HG02763 (cell line): ENCODE measurements at regions not wholly inside any gene's neighbourhood (a gene's known extent, or its start where the extent isn't known, plus 50 kb on each side); places are given as distances from the start of the nearest gene placed in this dataset.

ENCODE experiments used
- ATAC-seq: cut with Tn5 transposase; IDR thresholded peaks from one replicate; pipeline ENCODE4 v1.9.1; 2021; ENCODE audit warnings: mild to moderate bottlenecking, moderate library complexity; ENCODE audit not compliant: unreplicated experiment

DNA sequence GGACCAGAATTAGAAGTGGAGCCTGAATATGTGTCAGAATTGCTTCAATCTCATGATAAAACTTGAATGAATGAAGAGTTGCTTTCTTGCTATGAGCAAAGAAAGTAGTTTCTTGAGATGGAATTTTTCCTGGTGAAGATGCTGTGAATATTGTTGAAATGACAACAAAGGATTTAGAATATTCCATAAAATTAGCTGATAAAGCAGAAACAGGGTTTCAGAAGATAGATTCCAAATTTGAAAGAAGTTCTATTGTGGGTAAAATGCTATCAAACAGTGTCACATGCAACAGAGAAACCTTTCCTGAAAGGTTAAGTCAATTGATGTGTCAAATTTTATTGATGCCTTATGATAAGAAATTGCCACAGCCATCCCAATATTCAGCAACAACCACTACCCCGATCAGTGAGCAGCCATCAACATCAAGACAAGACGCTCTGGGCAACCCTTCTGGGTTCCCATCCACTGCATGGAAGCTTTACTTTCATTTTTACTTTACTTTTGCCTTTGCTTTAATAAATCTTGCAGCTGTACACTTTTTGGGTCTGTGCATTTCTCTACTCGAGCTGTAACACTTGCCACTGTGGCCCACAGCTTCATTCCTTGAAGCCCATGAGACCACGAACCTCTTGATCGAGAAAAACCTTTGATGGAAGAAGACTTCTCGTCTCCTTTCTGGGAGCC, 104.0 kb upstream of the SSTR1 start:
- ATAC-seq: no peak

DNA sequence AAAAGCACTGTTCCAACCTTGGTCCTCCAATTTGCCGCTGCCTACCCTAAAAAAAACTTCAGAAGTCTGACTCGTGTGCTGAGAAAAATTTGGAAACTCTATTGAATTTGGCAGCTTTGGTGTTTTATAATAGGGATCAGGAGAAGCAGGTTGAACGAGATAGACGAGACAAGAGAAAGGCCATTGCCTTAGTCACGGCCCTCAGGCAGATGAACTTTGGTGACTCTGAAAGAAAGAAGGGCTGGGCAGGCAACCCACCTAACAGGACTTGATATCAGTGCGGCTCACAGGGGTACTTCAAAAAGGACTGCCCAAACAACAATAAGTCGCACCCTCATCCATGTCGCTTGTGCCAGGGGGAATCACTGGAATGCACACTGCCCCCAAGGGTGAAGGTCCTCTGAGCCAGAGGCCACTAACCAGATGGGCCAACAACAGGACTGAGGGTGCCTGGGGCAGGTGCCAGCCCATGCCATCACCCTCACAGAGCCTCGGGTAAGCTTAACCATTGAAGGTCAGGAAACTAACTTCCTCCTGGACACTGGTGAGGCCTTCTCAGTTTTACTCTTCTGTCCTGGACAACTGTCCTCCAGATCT, 102.5 kb upstream of the SSTR1 start:
- no peak for ATAC-seq

DNA sequence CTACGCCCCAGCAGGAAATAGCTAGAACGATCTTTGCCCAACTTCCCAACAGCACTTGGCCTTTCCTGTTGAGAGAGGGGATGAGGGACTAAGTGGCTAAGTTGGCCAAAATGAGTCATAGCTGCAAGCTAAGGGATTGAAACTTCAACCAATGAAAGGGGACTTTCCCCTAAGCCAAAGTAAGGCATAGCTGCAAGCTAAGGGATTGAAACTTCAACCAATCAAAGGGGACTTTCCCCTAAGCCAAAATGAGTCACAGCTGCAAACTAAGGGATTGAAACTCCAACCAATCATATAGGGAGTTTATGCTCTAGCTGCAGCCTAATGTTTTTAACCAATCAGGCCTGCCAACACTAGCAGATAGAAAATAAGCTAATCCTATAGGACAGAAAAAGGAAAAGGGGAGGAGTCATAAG, 100.5 kb upstream of the SSTR1 start:
- ATAC-seq: peak; percentile 68

DNA sequence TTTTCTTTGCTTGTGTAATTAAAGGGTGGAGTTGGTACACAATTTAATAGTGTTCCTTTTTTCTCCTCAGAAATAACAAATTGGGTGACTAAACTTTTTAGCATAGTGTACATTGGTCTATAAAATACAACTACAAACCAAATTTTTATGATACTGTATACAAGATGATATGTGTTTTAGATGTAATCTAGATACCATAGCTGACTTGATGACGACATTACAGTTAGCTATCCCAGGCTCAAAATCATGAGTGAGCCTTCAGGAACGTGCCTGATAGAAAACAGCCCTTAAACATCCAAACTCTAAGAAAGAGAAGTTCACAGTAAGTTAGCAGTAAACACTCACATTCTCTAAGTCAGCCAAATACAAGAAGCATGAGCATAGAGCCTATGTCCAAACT, 99.0 kb upstream of the SSTR1 start:
- ATAC-seq: no peak

GRCh38 chr14:38110258-38110657, 97.4 kb upstream of the SSTR1 start:
- ATAC-seq: no peak

DNA sequence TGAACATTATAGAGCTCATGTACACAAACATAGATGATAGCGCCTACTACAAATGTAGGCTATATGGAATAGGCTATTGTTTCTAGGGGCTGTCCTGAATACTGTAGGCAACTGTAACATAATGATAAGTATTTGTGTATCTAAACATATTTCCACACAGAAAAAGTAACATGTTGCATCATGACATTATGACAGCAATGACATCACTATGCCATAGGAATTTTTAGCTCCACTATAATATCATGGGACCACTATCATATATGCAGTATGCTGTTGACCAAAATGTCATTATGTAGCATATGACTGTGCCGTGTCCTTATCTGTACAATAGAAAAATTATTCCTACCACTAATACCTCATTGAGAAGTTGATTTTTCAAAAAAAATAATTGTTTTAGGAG, 96.7 kb upstream of the SSTR1 start:
- ATAC-seq: no peak

- no peak for ATAC-seq
Observed at GRCh38 chr14:38113546-38113945, 94.2 kb upstream of the SSTR1 start.

DNA sequence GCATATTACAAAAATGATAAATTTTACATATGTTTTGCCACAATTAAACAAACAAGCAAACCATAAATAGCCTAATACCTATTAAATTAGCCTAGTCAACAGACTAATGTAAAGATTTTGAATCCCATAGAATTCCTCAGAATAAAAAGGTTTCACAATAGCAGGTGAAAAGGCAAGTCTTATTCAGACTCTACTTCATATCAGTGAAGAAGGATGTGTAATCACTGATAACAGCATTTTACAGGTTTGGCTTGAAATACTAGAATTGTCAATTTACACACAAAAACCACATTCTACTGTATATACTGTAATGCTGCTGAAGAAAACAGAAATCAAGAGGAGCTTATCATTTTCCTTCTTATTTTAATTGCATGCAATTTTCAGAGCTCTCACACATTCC, 90.8 kb upstream of the SSTR1 start:
- no peak for ATAC-seq

- ATAC-seq: no peak
Observed at GRCh38 chr14:38120109-38120508, 87.6 kb upstream of the SSTR1 start.

DNA sequence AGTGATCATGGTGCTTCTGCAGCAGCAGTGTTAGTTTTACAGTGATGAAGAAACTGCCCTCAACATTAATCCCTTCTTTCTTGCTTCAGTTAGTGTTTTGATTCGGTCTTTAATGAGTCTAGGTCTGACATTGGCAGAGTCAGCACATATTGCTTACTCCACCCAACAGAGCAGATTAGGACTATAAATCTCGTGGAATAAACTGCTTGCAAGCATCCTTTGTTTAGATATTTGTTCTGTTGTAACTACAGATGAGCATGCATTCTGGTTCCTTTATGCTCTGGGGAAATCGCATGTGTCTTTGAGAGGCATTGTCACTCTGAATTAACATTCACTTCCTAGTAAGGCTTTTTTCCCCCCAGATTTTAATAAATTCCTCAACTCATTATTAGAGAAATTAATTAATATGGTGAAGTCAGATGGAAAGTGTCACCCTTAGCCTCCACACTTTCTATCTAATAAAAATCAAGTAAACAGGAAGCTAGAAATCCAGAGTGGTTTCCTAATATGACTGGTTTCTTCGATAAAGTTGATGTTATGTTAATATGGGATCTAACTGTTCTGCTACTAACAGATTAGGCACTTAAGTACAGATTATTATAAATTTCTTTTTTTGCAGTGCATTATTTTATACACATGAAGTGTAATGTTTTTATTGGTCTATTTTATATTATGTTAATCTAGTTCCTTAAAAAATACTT, 86.2 kb upstream of the SSTR1 start:
- ATAC-seq: no peak

- no peak for ATAC-seq
Observed at GRCh38 chr14:38122241-38122640, 85.5 kb upstream of the SSTR1 start.

DNA sequence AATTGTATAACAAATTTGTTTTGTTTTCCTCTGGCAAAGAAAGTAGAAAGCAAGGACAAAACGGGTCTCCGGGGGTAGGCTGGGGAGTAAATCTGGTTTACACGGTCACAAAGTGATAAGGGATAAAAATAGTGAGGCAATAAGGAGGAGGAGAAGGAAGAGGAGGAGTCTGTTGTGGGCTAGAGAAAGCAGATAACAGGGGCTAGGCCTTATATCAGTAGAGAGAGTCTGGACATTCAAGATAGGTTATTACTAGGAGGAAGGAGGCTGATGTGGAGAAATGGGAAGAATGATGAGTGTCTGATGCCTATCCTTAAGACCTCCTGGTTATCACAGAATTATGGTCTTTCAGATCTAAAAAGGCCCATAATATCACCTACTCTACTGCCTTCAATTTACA, 83.2 kb upstream of the SSTR1 start:
- ATAC-seq: no peak

DNA sequence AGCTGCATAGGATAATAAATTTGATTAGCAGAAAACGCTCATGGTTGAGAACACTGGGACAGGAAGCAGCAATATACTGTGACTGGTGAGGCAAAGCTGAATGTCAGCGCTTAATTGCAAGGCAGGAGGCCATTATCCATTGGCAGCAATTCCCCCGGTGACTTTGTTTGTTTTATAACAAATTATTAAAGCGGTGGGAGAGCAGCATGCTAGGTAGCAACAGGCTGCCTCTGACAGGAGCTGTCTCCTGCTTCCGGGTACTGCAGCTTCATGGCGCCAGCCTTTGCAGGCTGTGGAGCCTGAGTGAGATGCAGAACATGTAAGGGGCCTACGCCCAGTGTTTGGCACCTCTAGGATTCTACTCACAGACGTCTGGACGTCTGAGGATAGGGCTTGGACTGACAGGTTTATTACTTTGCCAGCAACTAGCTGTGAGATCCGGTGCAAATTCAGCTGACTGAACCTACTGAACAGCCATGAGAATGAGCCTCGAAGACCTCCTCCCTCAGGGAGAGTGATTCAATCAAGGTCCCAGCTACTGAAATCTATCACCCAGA, 82.1 kb upstream of the SSTR1 start:
- no peak for ATAC-seq

DNA sequence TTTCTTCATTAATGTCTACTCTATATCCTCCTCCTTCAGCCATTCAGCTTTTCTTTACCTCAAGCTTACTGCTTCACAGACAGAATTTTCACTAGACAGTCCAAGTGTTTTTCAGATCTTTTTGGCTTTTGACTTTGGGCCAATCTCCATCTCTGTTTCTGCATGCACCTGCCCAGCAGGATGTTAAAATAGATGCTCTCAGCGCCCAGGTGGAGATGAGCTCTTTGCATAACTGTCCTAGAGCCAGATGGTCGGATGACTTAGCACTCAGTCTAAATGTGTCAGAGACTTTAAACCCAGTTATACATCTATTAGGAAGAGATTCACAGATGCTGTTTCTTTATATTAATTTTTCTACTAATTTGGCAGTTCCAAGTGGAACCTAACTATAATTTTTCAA, 80.3 kb upstream of the SSTR1 start:
- no peak for ATAC-seq

DNA sequence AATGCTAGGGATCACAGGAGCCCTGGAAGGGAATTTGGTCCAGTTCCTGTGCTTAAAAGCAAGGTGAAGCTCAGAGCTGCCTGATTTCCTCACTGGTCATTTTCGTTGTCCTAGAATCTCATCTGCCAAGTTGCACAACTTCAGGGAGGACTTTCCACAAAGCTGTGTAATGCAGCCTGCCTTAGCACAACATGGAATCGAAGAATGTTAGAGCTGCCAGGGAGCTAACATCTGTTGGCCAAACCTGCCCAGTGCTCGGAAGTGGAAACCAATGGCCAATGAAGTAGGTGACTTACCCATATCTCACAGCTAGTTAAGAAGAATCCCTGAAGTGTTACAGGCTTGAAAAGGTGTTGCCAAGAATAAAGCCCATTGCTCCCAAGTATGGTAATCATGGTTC, 79.9 kb upstream of the SSTR1 start:
- ATAC-seq: no peak

DNA sequence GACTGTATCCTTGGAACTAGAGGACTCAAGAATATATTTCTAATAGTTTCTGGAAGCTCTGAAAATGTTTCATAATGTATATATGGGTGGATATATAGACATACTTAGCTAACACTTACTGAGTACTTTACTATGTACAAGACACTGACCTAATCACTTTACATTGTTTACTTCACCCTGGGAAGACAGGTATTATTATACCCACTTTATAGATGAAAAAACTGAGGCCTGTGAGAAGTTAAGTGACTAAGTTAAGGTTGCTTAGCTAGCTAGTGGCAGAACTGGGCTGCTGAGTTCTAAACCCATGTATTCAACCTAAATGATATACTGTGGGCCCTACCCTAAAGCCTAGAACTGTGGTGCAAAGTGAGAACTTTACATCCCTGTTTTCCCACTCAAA, 79.1 kb upstream of the SSTR1 start:
- ATAC-seq: no peak

- no peak for ATAC-seq
Observed at GRCh38 chr14:38129192-38129591, 78.5 kb upstream of the SSTR1 start.

DNA sequence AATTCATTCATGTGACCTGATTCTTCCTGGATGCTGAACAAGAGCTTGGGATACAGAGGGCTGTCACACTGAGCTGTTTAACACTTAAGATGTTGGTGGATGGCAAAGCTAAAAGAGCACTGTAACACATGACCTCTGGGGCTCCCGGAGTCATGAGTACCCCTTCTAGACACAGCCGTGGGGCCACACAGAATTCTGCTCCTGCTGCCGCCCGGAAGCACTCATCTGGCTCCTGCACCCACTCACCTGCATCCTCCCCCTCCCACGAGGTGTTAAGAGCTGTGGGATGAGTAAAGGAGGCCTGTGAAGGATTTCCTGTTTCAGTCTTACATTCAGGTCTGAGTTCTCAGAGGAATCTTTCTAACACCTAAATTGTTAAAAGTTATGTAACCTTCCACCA, 78.0 kb upstream of the SSTR1 start:
- ATAC-seq: no peak

DNA sequence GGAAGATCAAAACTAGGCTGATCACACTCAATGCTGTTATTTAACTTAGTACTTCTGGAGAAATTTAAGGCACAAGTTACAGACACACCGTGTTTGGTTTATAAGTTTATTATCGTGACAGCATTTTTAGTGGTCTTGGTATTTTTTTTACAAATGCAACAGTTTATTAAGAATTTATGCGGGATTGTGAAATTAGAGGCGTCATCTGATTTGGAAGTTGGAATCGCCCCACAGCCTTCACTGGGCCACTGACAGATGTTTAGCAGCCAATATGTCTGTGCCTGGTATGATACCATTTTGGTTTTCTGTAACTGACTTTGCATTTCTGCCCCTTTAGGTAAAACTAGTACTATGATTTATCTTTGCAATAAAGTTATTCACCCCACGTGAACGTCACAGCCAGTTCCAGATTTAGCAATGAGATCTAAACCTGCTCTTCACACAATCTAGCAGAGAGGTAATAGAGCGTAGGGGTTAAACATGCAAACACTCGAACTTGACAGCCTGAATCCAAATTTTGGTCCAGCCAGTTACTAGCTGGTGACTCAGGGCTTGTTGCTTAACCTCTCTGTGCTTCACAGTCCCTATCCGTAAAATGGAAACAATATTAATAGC, 73.2 kb upstream of the SSTR1 start:
- no peak for ATAC-seq

DNA sequence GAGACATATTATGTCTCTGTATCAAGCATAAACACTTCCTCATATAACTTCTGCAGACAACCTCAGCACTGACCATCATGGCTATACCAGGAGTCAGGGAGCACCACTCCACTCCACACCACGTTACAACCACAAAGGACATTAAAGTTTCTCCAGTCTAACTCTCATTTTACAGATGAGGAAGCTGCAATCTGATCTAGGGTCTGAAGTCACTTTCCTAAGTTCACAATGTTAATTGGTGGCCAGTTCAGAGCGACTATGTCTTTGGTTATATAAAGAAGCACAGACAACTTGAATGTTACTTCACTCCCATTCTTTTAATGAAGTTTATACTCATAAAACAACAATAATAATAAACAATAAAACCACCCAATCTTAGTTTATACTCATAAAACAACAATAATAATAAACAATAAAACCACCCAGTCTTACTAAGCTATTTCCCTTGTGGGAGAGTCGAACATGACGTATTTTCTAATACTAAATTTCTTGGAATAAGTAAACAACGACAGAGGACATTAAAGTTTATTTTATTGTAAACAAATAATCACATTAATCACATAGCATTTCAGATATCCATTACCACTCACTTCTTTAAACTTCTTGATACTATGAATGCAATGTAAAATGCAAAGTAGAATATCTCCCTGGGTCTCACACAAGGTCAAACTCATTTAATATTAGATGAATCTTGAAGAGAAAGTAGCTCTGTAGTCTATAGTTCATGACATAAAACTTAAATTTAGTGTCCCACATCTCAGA, 72.4 kb upstream of the SSTR1 start:
- ATAC-seq: no peak

GRCh38 chr14:38137005-38137404, 70.7 kb upstream of the SSTR1 start:
- ATAC-seq: no peak
